ENCODE measurements at regions not wholly inside any gene's neighbourhood (a gene's known extent, or its start where the extent isn't known, plus 50 kb on each side); places are given as distances from the start of the nearest gene placed in this dataset.

DNA sequence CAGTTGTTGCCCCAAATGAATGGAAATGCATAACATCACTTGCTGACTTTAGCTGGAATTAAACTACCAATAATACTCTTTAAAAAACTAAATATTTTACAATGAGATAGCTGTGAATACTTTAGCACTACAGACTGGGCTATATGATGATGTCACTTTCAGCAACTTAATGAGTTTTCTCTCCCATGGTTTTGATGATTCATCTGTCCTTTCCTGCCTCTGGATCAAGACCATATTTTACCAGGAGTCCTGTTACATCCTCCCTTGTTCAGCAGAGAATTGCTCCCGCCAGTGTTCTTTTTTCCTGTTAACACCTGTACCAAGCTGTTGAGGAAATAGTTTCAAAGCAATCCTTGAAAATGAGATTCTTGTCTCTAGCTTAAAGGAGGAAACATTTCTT lies 543.0 kb downstream of the SPRY1 start:
- no peak for DNase-seq (ENCODE audit: low read depth)

DNA sequence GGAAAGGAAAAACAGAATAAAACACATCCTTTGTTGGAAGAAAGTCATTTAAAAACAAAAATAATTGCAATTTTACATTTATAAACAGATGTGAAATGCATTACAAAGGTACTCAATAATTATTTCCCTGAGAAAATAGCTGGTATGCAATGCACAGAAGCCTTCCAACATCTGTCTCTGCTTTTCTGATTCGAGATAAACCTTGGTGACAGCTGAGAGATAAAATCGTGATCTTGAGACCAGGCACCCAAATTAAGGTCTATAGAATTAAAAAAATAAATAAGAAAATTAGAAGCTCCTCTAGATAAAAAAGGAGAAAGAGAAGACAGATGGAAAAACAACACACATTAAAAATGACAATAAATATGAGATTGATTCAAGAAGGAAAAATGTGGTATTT lies 544.0 kb downstream of the SPRY1 start:
- DNase-seq (ENCODE audit: low read depth): no peak

GRCh38 chr4:123941306-123941705 lies 544.7 kb downstream of the SPRY1 start:
- no peak for DNase-seq (ENCODE audit: low read depth)

- DNase-seq (ENCODE audit: low read depth): no peak
Observed at GRCh38 chr4:123943976-123944375, 547.4 kb downstream of the SPRY1 start.

DNA sequence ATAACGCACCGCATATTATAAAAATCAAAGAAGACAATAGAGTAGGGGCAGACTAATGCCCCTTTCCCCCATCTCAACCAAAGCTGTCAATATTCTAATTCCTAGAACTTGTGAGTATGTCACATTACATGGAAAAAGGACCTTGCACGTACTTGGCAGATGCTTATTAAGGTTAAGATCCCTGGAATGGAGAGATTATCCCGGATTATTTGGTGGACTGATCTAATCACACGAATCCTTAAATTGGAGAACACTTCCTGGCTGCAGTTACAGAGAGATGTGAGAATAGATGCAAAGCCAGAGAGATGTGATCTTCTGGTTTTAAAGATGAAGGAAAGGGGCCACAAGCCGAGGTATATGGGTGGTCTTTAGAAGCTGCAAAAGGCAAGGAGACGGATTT lies 548.7 kb downstream of the SPRY1 start:
- no peak for DNase-seq (ENCODE audit: low read depth)

DNA sequence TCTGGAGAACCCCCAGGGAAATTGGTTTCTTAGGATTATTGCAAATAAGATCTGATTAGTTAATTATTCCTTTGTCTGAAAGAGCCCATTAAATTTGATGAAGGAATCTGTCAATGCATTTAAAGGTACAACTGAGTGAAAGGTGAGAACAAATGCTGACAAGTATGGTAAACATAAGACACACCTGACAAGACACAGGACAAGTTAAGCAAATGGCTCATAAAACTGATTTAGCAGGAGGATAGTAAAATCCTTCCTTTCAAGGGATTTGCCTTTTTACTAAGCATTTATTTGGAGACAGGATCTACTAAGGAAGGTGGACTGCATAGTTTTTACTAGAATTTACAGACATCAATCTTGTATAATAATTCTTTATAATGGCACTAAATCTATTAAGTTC lies 553.9 kb downstream of the SPRY1 start:
- no peak for DNase-seq (ENCODE audit: low read depth)

- no peak for DNase-seq (ENCODE audit: low read depth)
Observed at GRCh38 chr4:123952530-123953274, 556.1 kb downstream of the SPRY1 start.

- DNase-seq (ENCODE audit: low read depth): no peak
Observed at GRCh38 chr4:123953566-123953965, 557.0 kb downstream of the SPRY1 start.

DNA sequence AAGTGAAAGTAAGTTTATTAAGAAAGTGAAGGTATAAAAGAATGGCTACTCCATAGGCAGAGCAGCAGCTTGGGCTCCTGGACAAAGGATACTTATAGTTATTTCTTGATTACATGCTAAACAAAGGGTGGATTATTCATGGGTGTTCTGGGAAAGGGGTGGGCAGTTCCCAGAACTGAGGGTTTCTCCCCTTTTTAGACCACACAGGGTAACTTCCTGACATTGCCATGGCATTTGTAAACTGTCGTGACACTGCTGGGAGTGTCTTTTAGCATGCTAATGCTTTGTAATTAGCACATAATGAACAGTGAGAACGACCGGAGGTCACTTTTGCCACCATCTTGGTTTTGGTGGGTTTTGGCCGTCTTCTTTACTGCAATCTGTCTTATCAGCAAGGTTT lies 557.6 kb downstream of the SPRY1 start:
- no peak for DNase-seq (ENCODE audit: low read depth)

- no peak for DNase-seq (ENCODE audit: low read depth)
Observed at GRCh38 chr4:123955167-123955800, 558.7 kb downstream of the SPRY1 start.

GRCh38 chr4:123956204-123956603 lies 559.6 kb downstream of the SPRY1 start:
- no peak for DNase-seq (ENCODE audit: low read depth)

- no peak for DNase-seq (ENCODE audit: low read depth)
Observed at GRCh38 chr4:123966990-123967769, 570.6 kb downstream of the SPRY1 start.

DNA sequence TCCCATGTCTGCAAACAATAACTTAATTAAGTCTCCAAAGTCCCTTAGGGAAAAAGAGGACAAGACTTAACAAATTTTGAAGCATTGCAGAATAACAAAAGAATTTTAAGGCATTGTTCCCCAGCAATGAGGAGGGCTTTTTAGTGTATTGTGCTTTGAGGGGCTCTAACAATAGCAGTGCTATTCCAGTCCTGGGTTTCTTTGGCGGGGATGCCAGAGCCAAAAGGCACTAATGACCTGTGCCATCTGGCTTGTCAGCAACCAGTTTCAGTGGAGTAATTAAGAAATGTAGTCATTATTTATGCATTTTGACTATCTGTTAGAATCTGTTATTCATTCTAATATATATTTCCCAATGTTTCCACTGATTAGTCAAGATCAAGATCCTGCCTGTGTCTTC lies 575.4 kb downstream of the SPRY1 start:
- DNase-seq (ENCODE audit: low read depth): no peak

- no peak for DNase-seq (ENCODE audit: low read depth)
Observed at GRCh38 chr4:123974386-123975149, 578.0 kb downstream of the SPRY1 start.

- DNase-seq (ENCODE audit: low read depth): no peak
Observed at GRCh38 chr4:123976285-123976684, 579.7 kb downstream of the SPRY1 start.

GRCh38 chr4:123976819-123977218 lies 580.2 kb downstream of the SPRY1 start:
- DNase-seq (ENCODE audit: low read depth): no peak

DNA sequence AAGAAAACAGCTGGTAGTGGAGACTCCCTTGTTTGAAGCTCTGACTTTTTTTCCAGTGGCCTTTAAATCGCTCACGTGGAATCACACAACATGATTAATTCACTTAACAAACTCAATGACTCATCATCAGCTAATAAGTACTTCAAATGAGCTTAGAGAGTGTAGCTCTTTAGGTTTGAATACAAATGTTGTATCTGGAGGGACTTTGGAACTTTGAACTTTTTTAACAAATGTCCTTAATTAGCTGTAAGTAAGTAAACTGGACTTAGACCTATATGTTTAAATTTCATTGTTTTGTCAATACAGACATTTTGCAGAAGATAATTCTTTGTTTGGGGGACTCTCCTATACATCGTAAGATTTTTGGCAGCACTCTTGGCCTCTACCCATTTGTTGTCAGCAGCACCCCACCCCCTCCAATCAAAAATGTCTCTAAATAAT lies 581.1 kb downstream of the SPRY1 start:
- DNase-seq (ENCODE audit: low read depth): no peak

GRCh38 chr4:123978637-123979036 lies 582.0 kb downstream of the SPRY1 start:
- DNase-seq (ENCODE audit: low read depth): no peak

DNA sequence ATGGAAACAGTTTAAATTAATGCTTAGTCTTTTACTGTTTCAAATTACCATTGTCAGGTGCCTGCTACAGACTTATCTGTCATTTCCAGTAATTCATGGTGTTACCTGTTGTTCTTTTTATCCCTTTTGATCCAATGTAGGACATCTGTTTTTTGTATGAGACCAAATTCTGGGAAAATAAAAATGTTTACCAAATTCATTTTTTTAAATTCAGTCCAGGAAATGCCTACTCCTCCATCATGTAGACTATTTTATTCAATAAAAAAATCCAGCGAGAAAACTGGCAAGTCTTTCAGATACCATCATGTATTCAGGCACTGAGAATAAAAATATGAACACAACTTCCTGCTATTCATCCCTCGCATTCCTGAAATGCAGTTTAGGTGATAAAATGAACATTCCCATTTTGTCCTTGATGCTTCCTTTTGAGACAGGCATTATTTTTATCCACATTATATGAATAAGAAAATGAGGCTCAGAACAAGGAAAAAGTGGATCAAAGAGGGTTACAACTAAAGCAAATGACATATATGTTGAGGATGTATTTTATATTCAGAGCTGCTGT lies 584.2 kb downstream of the SPRY1 start:
- no peak for DNase-seq (ENCODE audit: low read depth)

- DNase-seq (ENCODE audit: low read depth): no peak
Observed at GRCh38 chr4:123984886-123985285, 588.3 kb downstream of the SPRY1 start.

GRCh38 chr4:123986268-123986798 lies 589.7 kb downstream of the SPRY1 start:
- DNase-seq (ENCODE audit: low read depth): no peak

- no peak for DNase-seq (ENCODE audit: low read depth)
Observed at GRCh38 chr4:123987408-123987807, 590.8 kb downstream of the SPRY1 start.

Data from stimulated activated CD8-positive, alpha-beta memory T cell treated with anti-CD3 and anti-CD28 coated beads, Interleukin-12 subunit alpha, Interleukin-12 subunit beta, amount 100 ng/mL, for 1 hour (primary cell).